Panc1 (cell line): ENCODE measurements at regions not wholly inside any gene's neighbourhood (a gene's known extent, or its start where the extent isn't known, plus 50 kb on each side); places are given as distances from the start of the nearest gene placed in this dataset.

Experiments used
- ATAC-seq: fragments of 200-7000 bp; cut with Tn5 transposase; 2 replicates; pipeline ENCODE4 v1.9.1; 2020; ENCODE audit warnings: mild to moderate bottlenecking, moderate library complexity
- BruUV-seq: library from RNA; stranded (reverse); fragments of 400-500 nt; replicated peaks from 2 replicates; lab custom pipeline; 2021; lab: Mats Ljungman, UMichigan
- CTCF ChIA-PET: fragments of 300-600 bp; sonication (Branson Sonifier 250); formaldehyde crosslinking; loops from one replicate; lab custom pipeline; 2022; ENCODE audit warnings: antibody characterized with exemption; lab: Charles Lee
- POLR2A ChIA-PET: fragments of 300-600 bp; sonication (Branson Sonifier 250); formaldehyde crosslinking; loops from one replicate; lab custom pipeline; 2022; ENCODE audit warnings: antibody characterized with exemption; lab: Charles Lee
- DNase-seq: peaks from one replicate; pipeline ENCODE4 v3.0.0-alpha.2; 2010; ENCODE audit warnings: low read depth, low spot score
- H3K27ac ChIP-seq: 2 replicates; pipeline ENCODE4 v1.5.1; 2011; ENCODE audit warnings: mild to moderate bottlenecking, low read length, inconsistent platforms
- H3K27me3 ChIP-seq: fragments of 200-500 bp; sonication (Bioruptor generic); 2 replicates; pipeline ENCODE4 v1.6.0; 2014; ENCODE audit warnings: low read length, inconsistent platforms; ENCODE audit not compliant: control insufficient read depth, insufficient read depth
- H3K36me3 ChIP-seq: fragments of 200-500 bp; sonication (Bioruptor generic); 2 replicates; pipeline ENCODE4 v1.5.1; 2014; ENCODE audit warnings: inconsistent platforms, mild to moderate bottlenecking, low read length, moderate library complexity; ENCODE audit not compliant: control insufficient read depth, insufficient read depth
- H3K4me1 ChIP-seq: 2 replicates; pipeline ENCODE4 v1.5.1; 2011; ENCODE audit warnings: inconsistent platforms, mild to moderate bottlenecking, low read length, moderate library complexity; ENCODE audit not compliant: control insufficient read depth, insufficient read depth
- H3K4me3 ChIP-seq, 2 experiments: 2 replicates each; pipeline ENCODE4 v1.5.1; 2011 to 2012; ENCODE audit warnings: low read depth in 2 of 2, low read length in 2 of 2, mild to moderate bottlenecking in 2 of 2, inconsistent platforms in 1 of 2, moderate library complexity in 1 of 2
- H3K9me3 ChIP-seq: fragments of 200-500 bp; sonication (Bioruptor generic); 2 replicates; pipeline ENCODE4 v1.5.1; 2014; ENCODE audit warnings: low read depth, mild to moderate bottlenecking, inconsistent platforms, low read length, moderate library complexity; ENCODE audit not compliant: control insufficient read depth, insufficient read depth
- CTCF ChIP-seq: fragments of 450-650 bp; IDR thresholded peaks from 2 replicates; pipeline ENCODE4 v1.5.1; 2017; ENCODE audit warnings: mild to moderate bottlenecking
- POLR2AphosphoS5 ChIP-seq: IDR thresholded peaks from 2 replicates; pipeline ENCODE4 v1.6.1; 2012; ENCODE audit warnings: mild to moderate bottlenecking, low read depth, low read length, moderate library complexity
- REST ChIP-seq, 2 experiments: IDR thresholded peaks; 2 replicates each; pipeline ENCODE4 v1.6.1; 2011 to 2012; ENCODE audit warnings: low read depth in 2 of 2, control low read depth in 1 of 2, low read length in 1 of 2, mild to moderate bottlenecking in 1 of 2, moderate library complexity in 1 of 2; ENCODE audit not compliant: insufficient read depth in 1 of 2
- SIN3A ChIP-seq: IDR thresholded peaks from 2 replicates; pipeline ENCODE4 v1.6.1; 2012; ENCODE audit warnings: low read depth, mild to moderate bottlenecking, low read length, moderate library complexity, borderline replicate concordance; ENCODE audit not compliant: insufficient read depth
- TCF7L2 ChIP-seq: IDR thresholded peaks from 2 replicates; pipeline ENCODE4 v1.6.1; 2011; ENCODE audit warnings: mild to moderate bottlenecking, low read depth, low read length, inconsistent platforms
- in situ Hi-C: cut with HindIII; loops from 2 replicates; pipeline ENCODE4 v1.10.0; 2016; ENCODE audit warnings: low sequenced_read_pairs, low pct_unique_long_range_greater_than_20kb
- intact Hi-C: fragments of 100-400 bp; cut with micrococcal nuclease; formaldehyde crosslinking; loops from one replicate; pipeline ENCODE4 v1.10.0; 2022; ENCODE audit not compliant: unreplicated experiment

- no peaks in the 10 kb centered on the region for H3K4me1 ChIP-seq
- no peak for DNase-seq
- intact Hi-C loops: no loop called here
- ChIA-PET CTCF (no interaction called here), POLR2A (no interaction called here)
- no peak overlapping the region for H3K4me3 ChIP-seq
- no peaks in the 10 kb centered on the region for H3K36me3 ChIP-seq
- no peaks in the 10 kb centered on the region for H3K27me3 ChIP-seq
- no TSS peak for BruUV-seq
- no peak for ATAC-seq
- no peaks in the 10 kb centered on the region for H3K9me3 ChIP-seq
- no peak overlapping the region for H3K27ac ChIP-seq
- in situ Hi-C loops: no loop called here
- no peak for TF ChIP-seq SIN3A
- TF ChIP-seq CTCF: no peak
- TF ChIP-seq REST (IDR thresholded peaks at IDR 0.05; ENCODE audit: insufficient read depth in 1 of 2, low read depth in 2 of 2, low read length in 1 of 2): no peak
- no peak for TF ChIP-seq TCF7L2
- no peak for TF ChIP-seq POLR2AphosphoS5
Observed at GRCh38 chr2:198825534-198825933, 632.2 kb downstream of the SATB2 start.

GRCh38 chr2:198817536-198817935 is 640.2 kb downstream of the SATB2 start:
- no peak overlapping the region for H3K27ac ChIP-seq
- POLR2A ChIA-PET: no interaction called here
- intact Hi-C loops (no loop called here), in situ Hi-C loops (no loop called here)
- H3K4me3 ChIP-seq: no peak overlapping the region
- ATAC-seq (no peak), DNase-seq (no peak)
- H3K36me3 ChIP-seq: no peaks in the 10 kb centered on the region
- H3K4me1 ChIP-seq: no peaks in the 10 kb centered on the region
- no peaks in the 10 kb centered on the region for H3K27me3 ChIP-seq
- TF ChIP-seq REST (IDR thresholded peaks at IDR 0.05; ENCODE audit: insufficient read depth in 1 of 2, low read depth in 2 of 2, low read length in 1 of 2) (no peak), SIN3A (no peak), TCF7L2 (no peak), CTCF (no peak), POLR2AphosphoS5 (no peak)
- CTCF ChIA-PET: interaction anchor here (0.5 kb wide), 1 partner anchor 110 kb away, joined by 4 read pairs; no protein-coding TSS in a partner anchor
- BruUV-seq: no TSS peak
- no peaks in the 10 kb centered on the region for H3K9me3 ChIP-seq
